Mucosa of gallbladder (tissue), 1 donor: ENCODE measurements at regions not wholly inside any gene's neighbourhood (a gene's known extent, or its start where the extent isn't known, plus 50 kb on each side); places are given as distances from the start of the nearest gene placed in this dataset.

ENCODE experiments used
- DNase-seq: peaks from one replicate; pipeline ENCODE4 v3.0.0-alpha.2; 2020; ENCODE audit warnings: low spot score
- donor health status: DM: no; HTN: no; CAD: no.

GRCh38 chr18:43571078-43571689, 293.9 kb upstream of the SYT4 start:
- DNase-seq, result peak; percentile 27

- DNase-seq, result no peak
Measured at GRCh38 chr18:43572163-43572562, 294.9 kb upstream of the SYT4 start.

GRCh38 chr18:43574974-43575373, 297.7 kb upstream of the SYT4 start:
- DNase-seq, result no peak

- no peak for DNase-seq
Measured at GRCh38 chr18:43578211-43578610, 300.9 kb upstream of the SYT4 start.

DNA sequence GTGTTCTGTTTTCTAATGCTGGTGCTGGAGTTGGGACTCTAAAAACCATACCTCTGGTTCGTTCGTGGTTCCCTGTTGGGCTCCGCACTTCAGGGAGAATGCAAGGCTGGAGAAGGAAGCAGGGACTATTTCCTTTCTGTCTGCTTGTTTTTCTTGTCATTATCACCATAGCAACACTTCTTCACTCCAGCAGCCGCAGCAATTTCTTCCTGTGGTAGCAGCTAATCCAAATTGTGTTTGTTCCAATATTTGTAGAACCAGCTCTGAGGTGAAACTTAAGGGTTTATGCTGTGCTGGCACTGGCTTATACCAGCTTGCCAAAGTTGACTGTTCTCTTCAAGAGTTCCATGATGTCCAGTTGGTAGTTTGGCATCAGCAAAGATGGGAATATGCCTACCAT, 301.4 kb upstream of the SYT4 start:
- no peak for DNase-seq

- no peak for DNase-seq
Measured at GRCh38 chr18:43581936-43582519, 304.7 kb upstream of the SYT4 start.

GRCh38 chr18:43587538-43588153, 310.4 kb upstream of the SYT4 start:
- DNase-seq, result no peak

GRCh38 chr18:43588838-43589237, 311.5 kb upstream of the SYT4 start:
- no peak for DNase-seq

GRCh38 chr18:43589611-43590151, 312.4 kb upstream of the SYT4 start:
- DNase-seq, result no peak

DNA sequence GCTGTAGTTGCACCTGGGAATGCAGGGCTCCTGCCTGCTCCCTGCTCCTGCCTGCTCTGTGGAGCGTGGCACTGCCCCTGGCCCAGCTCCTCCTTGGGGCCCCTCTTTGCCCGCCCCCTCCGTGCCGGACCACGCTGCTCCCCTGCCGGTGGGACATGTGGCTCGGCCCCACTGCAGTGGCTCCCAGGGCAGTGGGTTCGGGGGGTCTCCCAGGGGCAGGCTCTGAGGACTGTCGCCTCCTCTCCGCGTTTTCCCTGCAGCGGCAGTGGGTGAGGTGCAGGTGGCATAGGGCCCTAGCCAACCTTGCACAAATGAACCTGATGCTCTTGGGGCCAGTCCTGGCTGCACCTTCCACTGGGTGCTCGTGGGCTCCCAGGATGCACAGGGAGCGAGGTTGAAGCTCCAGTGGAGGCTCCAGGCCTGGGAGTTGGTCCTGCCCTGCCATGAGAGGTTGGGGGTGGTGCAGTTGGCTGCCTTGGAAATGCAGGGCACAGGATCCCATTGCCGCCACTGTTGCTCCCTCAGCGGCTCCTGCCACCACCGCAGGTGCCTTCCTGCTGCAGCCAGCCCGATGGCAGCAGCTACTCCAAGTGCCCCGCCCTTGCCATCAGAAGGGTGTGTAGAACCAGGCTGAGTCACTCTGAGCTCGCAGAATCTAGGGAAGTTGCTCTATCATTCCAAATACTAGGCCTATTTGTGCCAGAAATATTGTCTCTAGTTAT, 313.1 kb upstream of the SYT4 start:
- no peak for DNase-seq

- no peak for DNase-seq
Measured at GRCh38 chr18:43592269-43592668, 315.0 kb upstream of the SYT4 start.

DNA sequence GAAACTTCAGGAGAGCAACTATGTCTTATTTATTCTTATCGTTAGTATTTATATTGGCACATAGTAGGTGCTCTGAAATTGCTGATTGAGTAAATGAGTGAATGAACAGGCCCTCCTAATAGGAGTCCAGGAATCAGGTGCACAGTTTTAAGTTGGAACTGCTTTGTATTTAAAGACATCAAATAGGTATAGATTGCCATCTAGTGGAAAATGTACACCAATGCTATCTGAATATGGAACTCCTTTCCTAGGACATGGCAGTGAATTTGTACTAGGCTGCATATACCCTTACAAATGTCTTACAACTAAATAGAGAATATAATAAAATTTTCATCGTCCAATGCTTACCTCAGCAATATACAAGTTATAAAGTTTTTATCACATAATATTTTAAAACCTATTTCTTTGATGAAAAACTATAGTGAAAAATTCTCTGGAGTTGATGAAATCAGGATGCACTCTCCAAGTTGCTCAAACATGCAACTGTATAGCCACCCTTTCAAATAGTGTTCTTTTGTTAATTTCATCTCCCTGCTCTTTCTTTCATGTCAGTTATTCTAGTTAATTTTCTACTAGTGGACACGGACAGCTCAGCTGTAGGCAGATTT, 318.9 kb upstream of the SYT4 start:
- DNase-seq, result no peak

GRCh38 chr18:43601432-43601831, 324.1 kb upstream of the SYT4 start:
- DNase-seq, result no peak

DNA sequence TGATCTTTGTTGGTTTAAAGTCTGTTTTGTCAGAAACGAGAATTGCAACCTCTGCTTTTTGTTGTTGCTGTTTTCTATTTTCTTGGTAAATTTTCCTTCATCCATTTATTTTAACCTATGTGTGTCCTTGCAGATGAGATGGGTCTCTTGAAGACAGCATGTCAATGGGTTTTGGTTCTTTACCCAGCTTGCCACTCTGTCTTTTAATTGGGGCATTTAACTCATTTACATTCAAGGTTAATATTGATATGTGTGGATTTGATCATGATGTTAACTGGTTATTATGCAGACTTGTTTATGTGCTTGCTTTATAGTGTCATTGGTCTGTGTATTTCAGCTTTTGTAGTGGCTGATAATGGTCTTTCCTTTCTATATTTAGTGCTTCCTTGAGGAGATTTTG, 327.9 kb upstream of the SYT4 start:
- DNase-seq, result no peak

DNA sequence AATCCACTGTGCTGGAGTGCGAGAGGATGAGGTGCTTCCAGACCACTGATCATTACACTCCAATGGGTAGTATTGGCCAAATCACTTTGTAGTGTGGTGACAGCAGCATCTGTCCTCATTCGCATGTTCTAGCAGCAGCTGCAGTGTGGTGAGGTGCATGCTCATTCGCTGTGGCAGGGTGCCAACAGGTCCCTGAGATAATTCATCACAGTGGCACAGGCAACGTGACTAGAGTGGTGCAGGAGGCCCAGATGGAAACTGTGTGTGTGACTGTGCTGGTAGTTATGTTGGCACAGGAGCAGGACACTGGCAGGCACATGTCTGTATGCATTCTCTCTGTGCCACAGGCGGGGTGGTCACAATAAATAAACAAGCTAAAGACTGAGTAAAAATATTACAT, 329.5 kb upstream of the SYT4 start:
- no peak for DNase-seq

- DNase-seq, result no peak
Measured at GRCh38 chr18:43620936-43621335, 343.6 kb upstream of the SYT4 start.

DNA sequence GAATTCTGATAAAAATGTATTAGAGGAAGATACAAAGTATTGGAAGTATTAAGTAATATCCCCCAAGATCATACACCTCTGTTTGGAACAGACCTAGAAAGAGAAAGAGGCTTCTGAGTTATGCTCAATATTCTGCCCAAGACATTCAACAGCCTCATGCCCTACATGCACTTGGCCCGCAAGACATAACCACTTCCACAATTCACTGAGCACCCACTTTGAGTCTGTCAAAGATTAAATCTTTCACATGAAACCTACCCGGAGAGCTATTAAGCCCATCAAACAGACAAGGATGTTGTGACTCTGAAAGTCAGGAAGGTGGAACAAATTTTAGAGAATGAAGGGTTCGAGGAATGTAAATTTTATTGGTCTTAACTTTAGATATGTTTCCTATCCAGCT, 344.7 kb upstream of the SYT4 start:
- DNase-seq, result no peak

GRCh38 chr18:43625582-43625981, 348.3 kb upstream of the SYT4 start:
- DNase-seq, result no peak

- no peak for DNase-seq
Measured at GRCh38 chr18:43627848-43628530, 350.7 kb upstream of the SYT4 start.

DNA sequence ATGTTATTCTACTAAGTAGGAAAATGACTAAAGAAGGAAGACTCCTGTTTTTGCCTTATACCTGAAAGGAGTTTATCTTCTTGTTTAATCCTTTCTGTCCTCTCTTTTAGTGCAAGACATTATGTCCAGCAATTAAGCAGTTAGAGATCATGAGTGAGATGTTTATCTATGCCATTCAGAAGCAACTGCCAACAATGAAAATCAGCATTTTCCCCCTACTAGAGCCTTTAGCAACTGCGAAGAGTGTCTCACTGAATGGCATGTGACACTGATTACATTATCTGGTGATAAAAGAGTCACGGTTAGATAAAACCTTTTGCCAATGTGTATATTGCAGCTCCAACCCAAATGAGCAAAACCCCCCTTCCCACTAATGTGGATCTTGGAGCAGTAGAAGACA, 357.7 kb upstream of the SYT4 start:
- no peak for DNase-seq

DNA sequence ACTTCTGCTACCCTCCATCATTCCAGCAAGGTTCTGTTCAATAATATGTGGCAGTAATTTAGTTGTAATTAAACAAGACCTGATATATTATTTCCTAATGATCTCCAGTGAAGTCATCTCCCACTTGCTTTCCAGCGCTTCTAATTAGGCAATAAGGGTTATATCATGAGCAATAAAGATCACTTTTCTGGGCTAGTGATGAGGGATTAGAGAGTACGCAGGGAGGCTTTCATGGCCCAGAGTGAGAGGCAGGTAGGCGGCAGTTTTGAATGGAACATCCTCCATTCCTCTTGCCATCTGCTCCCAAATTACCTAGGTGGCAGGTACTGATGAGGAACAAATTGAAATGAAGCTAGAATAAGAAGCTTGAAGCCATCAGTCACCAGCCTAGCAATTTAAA, 358.1 kb upstream of the SYT4 start:
- DNase-seq, result no peak
